K562 (cell line): ENCODE measurements at regions not wholly inside any gene's neighbourhood (a gene's known extent, or its start where the extent isn't known, plus 50 kb on each side); places are given as distances from the start of the nearest gene placed in this dataset.

Source experiments
- ATAC-seq: fragments of 200-7000 bp; cut with Tn5 transposase; 3 replicates; pipeline ENCODE4 v1.9.1; 2020; ENCODE audit warnings: moderate library complexity
- BruUV-seq: library from RNA; stranded (reverse); fragments of 400-500 nt; replicated peaks from 2 replicates; lab custom pipeline; 2021; lab: Mats Ljungman, UMichigan
- CTCF ChIA-PET: fragments of 300-600 bp; formaldehyde crosslinking; extraction: SDS; loops from one replicate; lab custom pipeline; 2021; ENCODE audit warnings: low intra/inter-chr PET ratio; lab: Yijun Ruan, JAX
- POLR2A ChIA-PET: fragments of 300-600, 350-650 bp; sonication (Branson Sonifier 250); formaldehyde crosslinking; extraction: SDS; loops from one replicate; lab custom pipeline; 2021; ENCODE audit warnings: antibody characterized with exemption, inconsistent platforms; lab: Yijun Ruan, JAX
- DNase-seq, 4 experiments: peaks; one replicate each; pipeline versions ENCODE4 v3.0.0 to v3.0.0-alpha.2; 2011 to 2018; ENCODE audit warnings: low spot score in 3 of 4, mixed read lengths in 3 of 4; ENCODE audit errors: extremely low read depth in 1 of 4
- FAIRE-seq: peaks from 2 replicates; lab custom pipeline; 2011; peaks lifted over from hg19 to GRCh38; lab: Jason Lieb, UNC
- H2AFZ ChIP-seq: 2 replicates; pipeline ENCODE4 v1.6.0; 2011; ENCODE audit warnings: low read depth, low read length, control low read depth, inconsistent platforms
- H3K27ac ChIP-seq: fragments of 200-600 bp; 3 replicates; pipeline ENCODE4 v1.8.0; 2011; ENCODE audit warnings: low read depth, mild to moderate bottlenecking, control low read depth, inconsistent platforms, low read length, moderate library complexity, mixed read lengths; ENCODE audit errors: extremely low read depth
- H3K27me3 ChIP-seq, 2 experiments: fragments of 300-600 bp in 1 of 2; 2 replicates in 1 of 2; 3 replicates in 1 of 2; pipeline versions ENCODE4 v1.6.0 to v1.8.0; 2011; ENCODE audit warnings: inconsistent platforms in 2 of 2, low read length in 2 of 2, mild to moderate bottlenecking in 1 of 2, mixed read lengths in 1 of 2, moderate library complexity in 1 of 2; ENCODE audit not compliant: control insufficient read depth in 2 of 2, insufficient read depth in 2 of 2
- H3K36me3 ChIP-seq: fragments of 300-600 bp; 3 replicates; pipeline ENCODE4 v1.8.0; 2011; ENCODE audit warnings: mild to moderate bottlenecking, low read length, inconsistent platforms; ENCODE audit not compliant: control insufficient read depth, insufficient read depth
- H3K4me1 ChIP-seq, 2 experiments: fragments of 200-600 bp in 1 of 2; replicated peaks in 1 of 2; 2 replicates in 1 of 2; 3 replicates in 1 of 2; pipeline versions ENCODE4 v1.5.1 to v1.8.0; 2011; ENCODE audit warnings: inconsistent platforms in 2 of 2, low read length in 2 of 2, mild to moderate bottlenecking in 1 of 2, mixed read lengths in 1 of 2, moderate library complexity in 1 of 2; ENCODE audit not compliant: control insufficient read depth in 2 of 2, insufficient read depth in 2 of 2
- H3K4me2 ChIP-seq: 2 replicates; pipeline ENCODE4 v1.6.1; 2011; ENCODE audit warnings: low read length, control low read depth, inconsistent platforms, mixed read lengths; ENCODE audit not compliant: insufficient read depth
- H3K4me3 ChIP-seq: fragments of 200-600 bp; sonication (generic), shearing (Covaris generic); 2 replicates; pipeline ENCODE4 v1.5.1; 2016; ENCODE audit warnings: control low read depth, inconsistent platforms
- H3K79me2 ChIP-seq: fragments of 200-600 bp; 3 replicates; pipeline ENCODE4 v1.8.0; 2011; ENCODE audit warnings: low read length, inconsistent platforms; ENCODE audit not compliant: control insufficient read depth, insufficient read depth
- H3K9ac ChIP-seq, 2 experiments: 2 replicates each; pipeline versions ENCODE4 v1.6.0 to v1.6.1; 2011; ENCODE audit warnings: low read depth in 2 of 2, low read length in 2 of 2, control low read depth in 1 of 2, inconsistent platforms in 1 of 2, mild to moderate bottlenecking in 1 of 2, mixed read lengths in 1 of 2; ENCODE audit not compliant: insufficient read depth in 1 of 2
- H3K9me1 ChIP-seq: one replicate; pipeline ENCODE4 v1.6.0; 2011; ENCODE audit warnings: inconsistent platforms, mild to moderate bottlenecking, low read length, moderate library complexity; ENCODE audit not compliant: control insufficient read depth, insufficient read depth
- H3K9me3 ChIP-seq: replicated peaks from 2 replicates; pipeline ENCODE4 v1.5.1; 2011; ENCODE audit warnings: low read depth, low read length, inconsistent platforms; ENCODE audit not compliant: control insufficient read depth, insufficient read depth
- H4K20me1 ChIP-seq: replicated peaks from 2 replicates; pipeline ENCODE4 v1.6.1; 2011; ENCODE audit warnings: low read length, inconsistent platforms, mixed read lengths; ENCODE audit not compliant: control insufficient read depth, insufficient read depth
- CTBP1 ChIP-seq: fragments of 450-650 bp; IDR thresholded peaks from 2 replicates; pipeline ENCODE4 v1.6.1; 2016; ENCODE audit warnings: borderline replicate concordance
- HNRNPH1 ChIP-seq: fragments of 200-400 bp; formaldehyde crosslinking; optimal IDR thresholded peaks from 2 replicates; pipeline ENCODE3; 2017; ENCODE audit warnings: low read depth, mild to moderate bottlenecking, low read length, moderate library complexity
- NEUROD1 ChIP-seq: fragments of 150-350 bp; IDR thresholded peaks from 2 replicates; pipeline ENCODE4 v1.6.1; 2014; ENCODE audit warnings: borderline replicate concordance, low read length, low read depth; ENCODE audit not compliant: partially characterized antibody
- NR3C1 ChIP-seq: sonication (generic); formaldehyde crosslinking; IDR thresholded peaks from 2 replicates; pipeline ENCODE4 v1.8.1; 2022; ENCODE audit warnings: missing genetic modification reagents
- POLR2H ChIP-seq: IDR thresholded peaks from 2 replicates; pipeline ENCODE4 v1.6.1; 2016; ENCODE audit warnings: missing genetic modification characterization, low read depth, mild to moderate bottlenecking, control low read depth, missing compliant biosample characterization, moderate library complexity
- RCOR1 ChIP-seq, 2 experiments: IDR thresholded peaks; 2 replicates each; pipeline ENCODE4 v1.6.1; 2012; ENCODE audit warnings: low read depth in 2 of 2, low read length in 2 of 2, borderline replicate concordance in 1 of 2, improper control_type of control experiment in 1 of 2
- SMARCE1 ChIP-seq: fragments of 450-650 bp; IDR thresholded peaks from 2 replicates; pipeline ENCODE4 v1.7.1; 2016; ENCODE audit warnings: mild to moderate bottlenecking
- SP2 ChIP-seq: IDR thresholded peaks from 2 replicates; pipeline ENCODE4 v1.6.1; 2011; ENCODE audit warnings: mild to moderate bottlenecking, low read depth, low read length, moderate library complexity; ENCODE audit not compliant: poor library complexity, severe bottlenecking; ENCODE audit errors: extremely low read depth
- STAT5A ChIP-seq: IDR thresholded peaks from 2 replicates; pipeline ENCODE4 v1.6.1; 2012; ENCODE audit warnings: low read length, inconsistent platforms, borderline replicate concordance
- TAF7 ChIP-seq: fragments of 450-650 bp; IDR thresholded peaks from 2 replicates; pipeline ENCODE4 v1.6.1; 2016; ENCODE audit warnings: missing genetic modification characterization, missing compliant biosample characterization
- ZNF583 ChIP-seq: fragments of 250-450 bp; sonication (Bioruptor Pico); IDR thresholded peaks from 2 replicates; pipeline ENCODE4 v1.4.0; 2020
- ZNF584 ChIP-seq: fragments of 200-800 bp; sonication (Bioruptor generic); IDR thresholded peaks from 2 replicates; pipeline ENCODE4 v1.6.1; 2016; ENCODE audit warnings: low read depth, mild to moderate bottlenecking, missing genetic modification characterization, missing compliant biosample characterization
- ZNF699 ChIP-seq: fragments of 250-450 bp; sonication (Bioruptor Pico); IDR thresholded peaks from 2 replicates; pipeline ENCODE4 v1.8.0; 2021; ENCODE audit warnings: mild to moderate bottlenecking, moderate library complexity; ENCODE audit not compliant: insufficient replicate concordance
- WGBS: fragments of 100-300 bp; shearing (Covaris generic); methylation state at CpG from one replicate; pipeline ENCODE4 v1.1.6; 2016; ENCODE audit warnings: low coverage, mixed read lengths; ENCODE audit not compliant: insufficient coverage; ENCODE audit errors: missing lambda C conversion rate; 5-methylcytosine and 5-hydroxymethylcytosine counted together
- in situ Hi-C: fragments of 300-500 bp; cut with MboI; formaldehyde crosslinking; loops from 4 replicates; pipeline ENCODE4 v1.15.0; 2018; ENCODE audit warnings: inconsistent platforms, mixed read lengths
- intact Hi-C: fragments of 100-400 bp; cut with micrococcal nuclease; formaldehyde crosslinking; loops from 2 replicates; pipeline ENCODE4 v1.14.2; 2022
- TF ChIP-seq, protein P1 (sequence below): fragments of 450-650 bp; IDR thresholded peaks from 2 replicates; pipeline ENCODE4 v1.6.1; 2014; ENCODE audit warnings: low read depth, mild to moderate bottlenecking, moderate library complexity, borderline replicate concordance
- TF ChIP-seq, protein P2 (sequence below): fragments of 150-350 bp; conservative IDR thresholded peaks from 2 replicates; pipeline ENCODE4 v1.6.1; 2014; ENCODE audit warnings: low read length
- TF ChIP-seq, protein P3 (sequence below): fragments of 450-650 bp; IDR thresholded peaks from 2 replicates; pipeline ENCODE4 v1.6.1; 2016; ENCODE audit warnings: missing biosample characterization, missing genetic modification characterization
- TF ChIP-seq, protein P4 (sequence below), 2 experiments: fragments of 450-650 bp in 1 of 2; sonication (generic) in 1 of 2; formaldehyde crosslinking in 1 of 2; IDR thresholded peaks in 1 of 2; conservative IDR thresholded peaks in 1 of 2; 2 replicates each; pipeline versions ENCODE4 v1.6.1 to v1.8.1; 2016 to 2023; ENCODE audit warnings: mild to moderate bottlenecking in 2 of 2, moderate library complexity in 2 of 2, inconsistent platforms in 1 of 2, missing genetic modification reagents in 1 of 2

DNA sequence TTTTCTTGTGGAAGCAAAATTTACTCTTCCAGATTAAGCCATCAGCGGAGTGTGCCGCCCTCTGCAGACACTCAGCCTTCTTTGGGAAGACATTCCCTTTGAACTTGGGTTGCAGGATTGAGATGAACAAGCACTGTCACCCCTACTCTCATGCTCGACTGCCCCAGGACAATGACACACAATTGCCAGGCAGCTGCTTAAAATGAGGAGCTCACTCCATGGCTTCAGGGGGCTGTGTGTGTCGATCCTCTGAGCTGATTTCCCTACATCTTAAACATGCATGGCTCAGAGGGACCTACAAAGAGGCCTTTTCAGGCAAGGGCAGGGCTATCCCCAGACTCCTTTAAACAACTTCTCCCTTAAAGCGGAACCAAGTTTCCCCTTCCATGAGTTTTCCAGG, 107.5 kb upstream of the MBNL2 start:
- CTCF ChIA-PET: no interaction called here
- in situ Hi-C loops (loop anchor here (5.0 to 10.0 kb wide), 2 partner anchors 98 to 240 kb away; no protein-coding TSS in a partner anchor), intact Hi-C loops (loop anchor here (5.0 kb wide), 2 partner anchors 143 to 463 kb away; no protein-coding TSS in a partner anchor)
- no peak for TF ChIP-seq NEUROD1
- TF ChIP-seq ZNF583 (CRISPR knock-in tag): no peak
- no peak for TF ChIP-seq HNRNPH1
- TF ChIP-seq ZNF584: no peak
- TF ChIP-seq, protein P1, sequence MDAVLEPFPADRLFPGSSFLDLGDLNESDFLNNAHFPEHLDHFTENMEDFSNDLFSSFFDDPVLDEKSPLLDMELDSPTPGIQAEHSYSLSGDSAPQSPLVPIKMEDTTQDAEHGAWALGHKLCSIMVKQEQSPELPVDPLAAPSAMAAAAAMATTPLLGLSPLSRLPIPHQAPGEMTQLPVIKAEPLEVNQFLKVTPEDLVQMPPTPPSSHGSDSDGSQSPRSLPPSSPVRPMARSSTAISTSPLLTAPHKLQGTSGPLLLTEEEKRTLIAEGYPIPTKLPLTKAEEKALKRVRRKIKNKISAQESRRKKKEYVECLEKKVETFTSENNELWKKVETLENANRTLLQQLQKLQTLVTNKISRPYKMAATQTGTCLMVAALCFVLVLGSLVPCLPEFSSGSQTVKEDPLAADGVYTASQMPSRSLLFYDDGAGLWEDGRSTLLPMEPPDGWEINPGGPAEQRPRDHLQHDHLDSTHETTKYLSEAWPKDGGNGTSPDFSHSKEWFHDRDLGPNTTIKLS: no peak
- no peak for TF ChIP-seq SP2
- TF ChIP-seq, protein P2, sequence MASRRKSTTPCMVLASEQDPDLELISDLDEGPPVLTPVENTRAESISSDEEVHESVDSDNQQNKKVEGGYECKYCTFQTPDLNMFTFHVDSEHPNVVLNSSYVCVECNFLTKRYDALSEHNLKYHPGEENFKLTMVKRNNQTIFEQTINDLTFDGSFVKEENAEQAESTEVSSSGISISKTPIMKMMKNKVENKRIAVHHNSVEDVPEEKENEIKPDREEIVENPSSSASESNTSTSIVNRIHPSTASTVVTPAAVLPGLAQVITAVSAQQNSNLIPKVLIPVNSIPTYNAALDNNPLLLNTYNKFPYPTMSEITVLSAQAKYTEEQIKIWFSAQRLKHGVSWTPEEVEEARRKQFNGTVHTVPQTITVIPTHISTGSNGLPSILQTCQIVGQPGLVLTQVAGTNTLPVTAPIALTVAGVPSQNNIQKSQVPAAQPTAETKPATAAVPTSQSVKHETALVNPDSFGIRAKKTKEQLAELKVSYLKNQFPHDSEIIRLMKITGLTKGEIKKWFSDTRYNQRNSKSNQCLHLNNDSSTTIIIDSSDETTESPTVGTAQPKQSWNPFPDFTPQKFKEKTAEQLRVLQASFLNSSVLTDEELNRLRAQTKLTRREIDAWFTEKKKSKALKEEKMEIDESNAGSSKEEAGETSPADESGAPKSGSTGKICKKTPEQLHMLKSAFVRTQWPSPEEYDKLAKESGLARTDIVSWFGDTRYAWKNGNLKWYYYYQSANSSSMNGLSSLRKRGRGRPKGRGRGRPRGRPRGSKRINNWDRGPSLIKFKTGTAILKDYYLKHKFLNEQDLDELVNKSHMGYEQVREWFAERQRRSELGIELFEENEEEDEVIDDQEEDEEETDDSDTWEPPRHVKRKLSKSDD: no peak
- TF ChIP-seq, protein P3, sequence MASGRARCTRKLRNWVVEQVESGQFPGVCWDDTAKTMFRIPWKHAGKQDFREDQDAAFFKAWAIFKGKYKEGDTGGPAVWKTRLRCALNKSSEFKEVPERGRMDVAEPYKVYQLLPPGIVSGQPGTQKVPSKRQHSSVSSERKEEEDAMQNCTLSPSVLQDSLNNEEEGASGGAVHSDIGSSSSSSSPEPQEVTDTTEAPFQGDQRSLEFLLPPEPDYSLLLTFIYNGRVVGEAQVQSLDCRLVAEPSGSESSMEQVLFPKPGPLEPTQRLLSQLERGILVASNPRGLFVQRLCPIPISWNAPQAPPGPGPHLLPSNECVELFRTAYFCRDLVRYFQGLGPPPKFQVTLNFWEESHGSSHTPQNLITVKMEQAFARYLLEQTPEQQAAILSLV: no peak
- no peak for TF ChIP-seq SMARCE1
- TF ChIP-seq STAT5A: no peak
- TF ChIP-seq POLR2H (tag): no peak
- TF ChIP-seq CTBP1: no peak
- TF ChIP-seq, protein P4, sequence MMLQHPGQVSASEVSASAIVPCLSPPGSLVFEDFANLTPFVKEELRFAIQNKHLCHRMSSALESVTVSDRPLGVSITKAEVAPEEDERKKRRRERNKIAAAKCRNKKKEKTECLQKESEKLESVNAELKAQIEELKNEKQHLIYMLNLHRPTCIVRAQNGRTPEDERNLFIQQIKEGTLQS (IDR thresholded peaks at IDR 0.05): no peak
- TF ChIP-seq, protein P4 (CRISPR knock-in tag; conservative IDR thresholded peaks at IDR 0.05): no peak
- TF ChIP-seq NR3C1 (CRISPR knock-in tag): no peak
- no peak for TF ChIP-seq ZNF699 (CRISPR knock-in tag)
- TF ChIP-seq TAF7 (tag): no peak
- no peak for TF ChIP-seq RCOR1 (IDR thresholded peaks at IDR 0.05; ENCODE audit: borderline replicate concordance in 1 of 2, low read depth in 2 of 2, low read length in 2 of 2)

More for the DNA sequence above, 107.5 kb upstream of the MBNL2 start:
- Histone ChIP-seq H3K4me3 (no peak overlapping the region), H3K36me3 (no peaks in the 10 kb centered on the region), H3K9me1 (no peaks in the 10 kb centered on the region), H3K27me3 (0 out of 5 replicates have a peak, but pooled peaks cover 0 to 6% of the 10 kb centered on the region in 2 experiments), H3K9me3 (no peaks in the 10 kb centered on the region), H3K4me1 (peaks cover 4 to 7% of the 10 kb centered on the region in 2 experiments; a peak in 3 of 5 replicates), H3K27ac (no peak overlapping the region), H4K20me1 (no peaks in the 10 kb centered on the region), H3K9ac (no peak overlapping the region), H3K79me2 (no peaks in the 10 kb centered on the region), H2AFZ (no peak overlapping the region), H3K4me2 (no peak overlapping the region)
- no peak for ATAC-seq
- BruUV-seq: no TSS peak
- 27% methylated on average over 5 of the region's 5 CpGs for WGBS
- no peak for DNase-seq
- POLR2A ChIA-PET: interaction anchor here (0.6 kb wide), 1 partner anchor 1779 kb away, joined by 3 read pairs; no protein-coding TSS in a partner anchor
- FAIRE-seq: no peak
